SK-N-SH (cell line): ENCODE measurements at regions not wholly inside any gene's neighbourhood (a gene's known extent, or its start where the extent isn't known, plus 50 kb on each side); places are given as distances from the start of the nearest gene placed in this dataset.

Experiments used
- CTCF ChIA-PET: fragments of 300-600, 350-600 bp; formaldehyde crosslinking; extraction: SDS; loops from one replicate; lab custom pipeline; 2021; lab: Yijun Ruan, JAX
- POLR2A ChIA-PET: fragments of 350-600 bp; sonication (Branson Sonifier 250); formaldehyde crosslinking; extraction: SDS; loops from one replicate; lab custom pipeline; 2020; ENCODE audit warnings: antibody characterized with exemption, inconsistent platforms; lab: Yijun Ruan, JAX
- DNase-seq: peaks from one replicate; pipeline ENCODE4 v3.0.0; 2012
- H2AFZ ChIP-seq: fragments of 200-600 bp; sonication (generic); 2 replicates; pipeline ENCODE4 v1.8.1; 2016; ENCODE audit warnings: antibody characterized with exemption, mild to moderate bottlenecking, low read depth
- H3F3A ChIP-seq: fragments of 200-600 bp; sonication (generic); replicated peaks from 2 replicates; pipeline ENCODE3; 2016; ENCODE audit warnings: antibody characterized with exemption, mild to moderate bottlenecking; ENCODE audit not compliant: insufficient read depth
- H3K27ac ChIP-seq, 2 experiments: fragments of 200-500 bp in 1 of 2; fragments of 200-600 bp in 1 of 2; sonication (Bioruptor generic) in 1 of 2; sonication (generic), shearing (Covaris generic) in 1 of 2; 2 replicates each; pipeline versions ENCODE4 v1.5.1 to v1.6.1; 2014 to 2016; ENCODE audit warnings: low read depth in 2 of 2, inconsistent platforms in 1 of 2, low read length in 1 of 2, mild to moderate bottlenecking in 1 of 2, mixed read lengths in 1 of 2
- H3K27me3 ChIP-seq: fragments of 200-600 bp; sonication (generic), shearing (Covaris generic); 2 replicates; pipeline ENCODE4 v1.6.1; 2016; ENCODE audit warnings: mixed run types; ENCODE audit not compliant: insufficient read depth
- H3K36me3 ChIP-seq, 2 experiments: fragments of 200-500 bp in 1 of 2; fragments of 200-600 bp in 1 of 2; sonication (Bioruptor generic) in 1 of 2; sonication (generic) in 1 of 2; replicated peaks in 1 of 2; 2 replicates each; pipeline versions ENCODE3 to v1.5.1; 2014 to 2016; ENCODE audit warnings: low read length in 1 of 2, mild to moderate bottlenecking in 1 of 2; ENCODE audit not compliant: insufficient read depth in 2 of 2, control insufficient read depth in 1 of 2
- H3K4me1 ChIP-seq, 2 experiments: fragments of 200-500 bp in 1 of 2; fragments of 200-600 bp in 1 of 2; sonication (Bioruptor generic) in 1 of 2; sonication (generic), shearing (Covaris generic) in 1 of 2; 2 replicates each; pipeline versions ENCODE4 v1.5.1 to v1.6.1; 2014 to 2016; ENCODE audit warnings: low read depth in 1 of 2, low read length in 1 of 2, mixed run types in 1 of 2; ENCODE audit not compliant: insufficient read depth in 2 of 2, control insufficient read depth in 1 of 2
- H3K4me2 ChIP-seq: fragments of 200-600 bp; sonication (generic), shearing (Covaris generic); 2 replicates; pipeline ENCODE4 v1.6.1; 2017; ENCODE audit warnings: mixed run types
- H3K4me3 ChIP-seq, 2 experiments: fragments of 200-500 bp in 1 of 2; fragments of 200-600 bp in 1 of 2; sonication (Bioruptor generic) in 1 of 2; sonication (generic), shearing (Covaris generic) in 1 of 2; 2 replicates each; pipeline versions ENCODE4 v1.5.1 to v1.8.1; 2014 to 2016; ENCODE audit warnings: low read depth in 2 of 2, inconsistent platforms in 1 of 2, low read length in 1 of 2, mild to moderate bottlenecking in 1 of 2, mixed read lengths in 1 of 2, moderate library complexity in 1 of 2
- H3K79me2 ChIP-seq: fragments of 200-600 bp; sonication (generic); 2 replicates; pipeline ENCODE4 v1.8.1; 2017; ENCODE audit warnings: mild to moderate bottlenecking; ENCODE audit not compliant: insufficient read depth
- H3K9ac ChIP-seq: fragments of 200-600 bp; sonication (generic); 2 replicates; pipeline ENCODE4 v1.6.1; 2017; ENCODE audit warnings: mixed run types
- H3K9me2 ChIP-seq: fragments of 200-600 bp; sonication (generic); 2 replicates; pipeline ENCODE4 v1.6.1; 2017; ENCODE audit warnings: mixed run types
- H3K9me3 ChIP-seq: fragments of 200-600 bp; sonication (generic); 2 replicates; pipeline ENCODE4 v1.6.1; 2017; ENCODE audit warnings: mixed run types, mild to moderate bottlenecking, moderate library complexity
- H4K20me1 ChIP-seq: fragments of 200-600 bp; sonication (generic); 2 replicates; pipeline ENCODE4 v1.6.1; 2017; ENCODE audit warnings: mild to moderate bottlenecking, mixed run types; ENCODE audit not compliant: insufficient read depth
- CTCF ChIP-seq: fragments of 200-600 bp; sonication (generic); IDR thresholded peaks from 2 replicates; pipeline ENCODE4 v1.6.1; 2017; ENCODE audit warnings: antibody characterized with exemption, mild to moderate bottlenecking, moderate library complexity
- ELF1 ChIP-seq: IDR thresholded peaks from 2 replicates; pipeline ENCODE4 v1.4.0; 2012
- EP300 ChIP-seq, 2 experiments: IDR thresholded peaks; 2 replicates each; pipeline versions ENCODE4 v1.4.0 to v1.6.1; 2012; ENCODE audit warnings: borderline replicate concordance in 1 of 2, low read depth in 1 of 2, low read length in 1 of 2
- EZH2phosphoT487 ChIP-seq: fragments of 200-600 bp; sonication (generic); IDR thresholded peaks from 2 replicates; pipeline ENCODE4 v1.6.1; 2017; ENCODE audit warnings: low read depth, mixed run types, mild to moderate bottlenecking, antibody characterized with exemption, moderate library complexity, borderline replicate concordance
- IRF3 ChIP-seq: fragments of 150-350 bp; IDR thresholded peaks from 2 replicates; pipeline ENCODE4 v1.6.1; 2016; ENCODE audit warnings: mild to moderate bottlenecking, low read depth, low read length
- JUND ChIP-seq: IDR thresholded peaks from 2 replicates; pipeline ENCODE4 v1.4.0; 2012
- MAX ChIP-seq: IDR thresholded peaks from 2 replicates; pipeline ENCODE4 v1.4.0; 2012; ENCODE audit warnings: low read depth
- MEF2A ChIP-seq: IDR thresholded peaks from 2 replicates; pipeline ENCODE4 v1.4.0; 2012; ENCODE audit warnings: low read depth, borderline replicate concordance
- MXI1 ChIP-seq: IDR thresholded peaks from 2 replicates; pipeline ENCODE4 v1.6.1; 2012; ENCODE audit warnings: mild to moderate bottlenecking, low read depth, low read length, improper control_type of control experiment
- PBX3 ChIP-seq: IDR thresholded peaks from 2 replicates; pipeline ENCODE4; 2012
- REST ChIP-seq: IDR thresholded peaks from 2 replicates; pipeline ENCODE4 v1.6.1; 2012; ENCODE audit warnings: mild to moderate bottlenecking, low read depth, low read length, moderate library complexity
- RFX5 ChIP-seq: IDR thresholded peaks from 2 replicates; pipeline ENCODE4 v1.6.1; 2012; ENCODE audit warnings: mild to moderate bottlenecking, improper control_type of control experiment, low read length
- TEAD4 ChIP-seq: IDR thresholded peaks from 2 replicates; pipeline ENCODE4 v1.4.0; 2012; ENCODE audit warnings: mild to moderate bottlenecking, borderline replicate concordance; ENCODE audit not compliant: insufficient read depth
- WGBS: methylation state at CpG from one replicate; pipeline ENCODE4 v1.1.6; 2017; ENCODE audit warnings: low lambda C conversion rate; 5-methylcytosine and 5-hydroxymethylcytosine counted together

- POLR2A ChIA-PET, result interaction anchor here (1.2 kb wide), 1 partner anchor 12 kb away, joined by 3 read pairs; no protein-coding TSS in a partner anchor
- Histone ChIP-seq H2AFZ (no peak overlapping the region), H3K79me2 (no peaks in the 10 kb centered on the region), H3K4me3 (no peak overlapping the region), H3K36me3 (no peaks in the 10 kb centered on the region), H3K4me1 (peaks cover 8 to 10% of the 10 kb centered on the region in 2 experiments; a peak in 3 of 4 replicates), H3K9me2 (no peaks in the 10 kb centered on the region), H3K27ac (peak overlapping the region in 1 of 2 experiments; percentile 18; a peak in 1 of 4 replicates), H3K4me2 (no peak overlapping the region)
- CTCF ChIA-PET, result interaction anchor here (1.4 to 1.7 kb wide), 2 partner anchors 9 to 395 kb away, joined by 4 to 5 read pairs; no protein-coding TSS in a partner anchor
- 65% methylated on average over 2 of the region's 2 CpGs for WGBS
- TF ChIP-seq TEAD4, result no peak
- no peak for TF ChIP-seq MAX
- no peak for TF ChIP-seq REST
- no peak for TF ChIP-seq MEF2A
- TF ChIP-seq EZH2phosphoT487, result no peak
- no peak for TF ChIP-seq CTCF
- TF ChIP-seq RFX5, result no peak
- TF ChIP-seq PBX3, result no peak
- no peak for TF ChIP-seq EP300 (IDR thresholded peaks at IDR 0.05; ENCODE audit: borderline replicate concordance in 1 of 2, low read depth in 1 of 2, low read length in 1 of 2)
- TF ChIP-seq MXI1, result no peak
- no peak for TF ChIP-seq ELF1
- TF ChIP-seq JUND, result no peak
- no peak for TF ChIP-seq IRF3
- TF ChIP-seq, all 33 proteins: peak for 0
- peaks cover under 1% of the 10 kb centered on the region for H3F3A ChIP-seq
- DNase-seq, result no peak
- H4K20me1 ChIP-seq, result no peaks in the 10 kb centered on the region
- H3K9me3 ChIP-seq, result no peaks in the 10 kb centered on the region
- H3K9ac ChIP-seq, result no peak overlapping the region
- no peaks in the 10 kb centered on the region for H3K27me3 ChIP-seq
These were observed 104.6 kb upstream of the TRIB2 start for GRCh38 chr2:12612168-12612567.
